ENCODE measurements at regions not wholly inside any gene's neighbourhood (a gene's known extent, or its start where the extent isn't known, plus 50 kb on each side); places are given as distances from the start of the nearest gene placed in this dataset.

DNA sequence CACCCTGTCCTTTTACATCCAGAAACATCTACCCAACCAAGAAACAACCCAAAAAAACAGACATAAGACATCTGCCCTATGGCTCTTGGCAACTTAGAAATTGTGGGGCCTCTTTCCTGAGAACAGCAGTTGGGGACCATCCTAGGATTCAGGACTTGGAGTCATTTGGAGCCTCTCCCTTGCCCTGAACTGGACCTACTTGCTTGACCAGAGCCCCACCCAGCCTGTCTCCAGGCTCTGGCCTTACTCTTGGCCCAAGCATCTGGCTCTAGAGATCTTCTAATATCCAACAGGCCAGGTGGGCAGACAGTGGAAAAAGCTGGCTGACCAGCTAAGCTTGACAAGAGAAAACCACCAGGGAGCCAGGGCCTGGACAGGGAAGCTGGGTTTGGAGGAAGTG is 99.1 kb upstream of the C2CD4B start:
- TF ChIP-seq CTCF (IDR thresholded peaks at IDR 0.05; ENCODE audit: insufficient read depth, low read depth, low read length) (no peak), EZH2 (IDR thresholded peaks at IDR 0.05; ENCODE audit: insufficient read depth, low read length) (no peak)
